IgD-negative memory B cell (primary cell): ENCODE measurements at regions not wholly inside any gene's neighbourhood (a gene's known extent, or its start where the extent isn't known, plus 50 kb on each side); places are given as distances from the start of the nearest gene placed in this dataset.
A peak's percentile ranks its signal among the peaks of the same experiment; 100 is the strongest.

Experiments
- H3K27ac Mint-ChIP-seq, 3 donors: one replicate each; pipeline ENCODE4 v1.8.0; 2020 to 2022; ENCODE audit warnings: mild to moderate bottlenecking in 3 of 3, mixed read lengths in 3 of 3, moderate library complexity in 1 of 3
- H3K27me3 Mint-ChIP-seq: one replicate; pipeline ENCODE4 v1.8.0; 2021; ENCODE audit warnings: mixed read lengths
- H3K36me3 Mint-ChIP-seq: one replicate; pipeline ENCODE4 v1.8.0; 2020; ENCODE audit warnings: mild to moderate bottlenecking, mixed read lengths
- H3K4me1 Mint-ChIP-seq, 3 donors: one replicate each; pipeline ENCODE4 v1.8.0; 2020 to 2022; ENCODE audit warnings: mixed read lengths in 3 of 3, mild to moderate bottlenecking in 1 of 3
- H3K4me3 Mint-ChIP-seq, 4 donors: one replicate each; pipeline ENCODE4 v1.8.0; 2020 to 2022; ENCODE audit warnings: mild to moderate bottlenecking in 4 of 4, mixed read lengths in 4 of 4, moderate library complexity in 3 of 4
- H3K9me3 Mint-ChIP-seq, 3 donors: one replicate each; pipeline ENCODE4 v1.8.0; 2020 to 2021; ENCODE audit warnings: mixed read lengths in 3 of 3, mild to moderate bottlenecking in 1 of 3

DNA sequence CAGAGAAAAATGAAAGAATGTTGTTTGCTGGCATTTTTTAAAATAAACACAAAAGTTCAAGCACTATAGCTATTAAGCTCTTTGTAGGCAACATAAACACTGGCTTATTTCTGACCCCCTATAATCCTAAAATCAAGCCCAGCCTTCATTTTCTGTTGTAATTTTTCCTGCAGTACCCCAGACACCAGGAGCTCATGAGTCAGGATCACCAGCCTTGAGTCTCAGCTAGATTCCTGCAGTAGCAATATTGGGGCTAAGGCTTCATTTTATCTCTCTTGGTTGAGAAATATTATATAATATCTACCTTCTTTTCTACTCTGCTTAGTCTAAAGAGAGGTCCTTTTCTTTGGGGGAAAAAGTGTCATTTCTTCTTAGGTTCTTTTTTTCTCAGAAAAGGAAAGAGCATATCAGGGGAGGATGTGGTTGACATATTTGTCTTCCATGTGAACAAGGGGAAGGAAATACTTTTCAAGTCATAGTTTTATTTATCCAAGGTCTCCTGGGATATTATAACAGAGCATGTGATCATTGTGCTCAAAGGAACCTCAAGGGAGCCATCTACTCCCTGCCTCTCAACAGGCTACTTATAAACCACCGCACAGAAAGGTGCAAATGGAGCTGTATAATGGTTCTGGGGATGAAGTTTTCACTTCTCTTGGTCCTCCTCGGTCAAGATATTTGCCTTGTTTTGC is 678.3 kb upstream of the NR3C2 start:
- Mint-ChIP-seq H3K27ac (no peak overlapping the region), H3K4me3 (no peak overlapping the region), H3K9me3 (peaks cover 0 to 7% (median 0%) of the 10 kb centered on the region in 3 donors), H3K4me1 (no peaks in the 10 kb centered on the region), H3K27me3 (peaks cover 1% of the 10 kb centered on the region), H3K36me3 (no peaks in the 10 kb centered on the region)

DNA sequence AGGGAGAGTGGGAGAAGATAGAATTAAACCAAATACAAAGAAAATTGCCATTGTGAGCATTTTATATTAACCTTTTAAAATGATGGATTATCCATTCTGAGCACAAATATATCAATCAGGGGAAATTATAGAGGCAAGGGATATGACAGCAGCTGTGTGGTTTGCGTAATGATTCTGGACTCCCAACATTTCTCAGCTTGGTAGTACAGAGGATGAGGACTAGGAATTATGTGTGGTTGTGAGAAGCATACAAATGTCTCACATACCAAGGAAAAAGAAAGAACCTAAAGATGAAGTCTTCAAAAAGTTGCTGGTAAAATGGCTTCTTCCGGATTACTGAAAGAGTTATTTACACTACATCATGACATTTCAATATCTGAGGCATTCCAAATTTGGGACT is 674.6 kb upstream of the NR3C2 start:
- peaks cover 0 to 6% (median 2%) of the 10 kb centered on the region in 3 donors for H3K9me3 Mint-ChIP-seq
- H3K4me3 Mint-ChIP-seq: no peak overlapping the region
- H3K4me1 Mint-ChIP-seq: no peaks in the 10 kb centered on the region
- no peak overlapping the region for H3K27ac Mint-ChIP-seq
- no peaks in the 10 kb centered on the region for H3K27me3 Mint-ChIP-seq
- no peaks in the 10 kb centered on the region for H3K36me3 Mint-ChIP-seq

DNA sequence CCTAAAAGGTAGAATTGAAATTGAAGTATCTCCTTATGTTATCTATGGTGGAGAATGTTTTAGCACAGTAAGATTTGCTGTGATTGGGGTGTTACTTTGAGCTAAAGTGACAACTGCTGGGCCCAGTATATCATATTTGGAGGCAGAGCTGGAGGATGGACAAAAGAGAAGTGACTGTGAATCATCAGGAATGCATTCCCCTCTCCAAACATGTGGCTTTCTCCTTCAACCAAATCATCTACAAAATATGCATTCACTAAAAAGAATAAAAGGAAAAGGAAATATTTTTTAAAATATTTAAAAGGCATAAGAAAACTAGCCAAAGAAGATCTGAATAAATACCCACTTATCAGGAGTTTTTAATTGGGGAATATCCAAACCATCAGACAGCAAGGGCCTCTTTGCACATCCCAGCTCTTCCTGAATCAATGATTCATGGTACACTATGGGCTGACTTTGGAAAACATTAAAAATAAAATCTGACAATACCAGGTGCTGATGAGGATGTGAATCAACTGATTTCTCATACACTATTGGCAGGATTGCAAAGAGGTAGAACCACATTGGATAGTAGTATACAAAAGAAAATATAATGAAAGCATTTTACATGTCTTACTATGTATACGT is 671.7 kb upstream of the NR3C2 start:
- Mint-ChIP-seq H3K4me3 (no peak overlapping the region), H3K9me3 (peaks cover 0 to 2% (median 0%) of the 10 kb centered on the region in 3 donors), H3K27me3 (no peaks in the 10 kb centered on the region), H3K4me1 (no peaks in the 10 kb centered on the region), H3K36me3 (no peaks in the 10 kb centered on the region), H3K27ac (no peak overlapping the region)

DNA sequence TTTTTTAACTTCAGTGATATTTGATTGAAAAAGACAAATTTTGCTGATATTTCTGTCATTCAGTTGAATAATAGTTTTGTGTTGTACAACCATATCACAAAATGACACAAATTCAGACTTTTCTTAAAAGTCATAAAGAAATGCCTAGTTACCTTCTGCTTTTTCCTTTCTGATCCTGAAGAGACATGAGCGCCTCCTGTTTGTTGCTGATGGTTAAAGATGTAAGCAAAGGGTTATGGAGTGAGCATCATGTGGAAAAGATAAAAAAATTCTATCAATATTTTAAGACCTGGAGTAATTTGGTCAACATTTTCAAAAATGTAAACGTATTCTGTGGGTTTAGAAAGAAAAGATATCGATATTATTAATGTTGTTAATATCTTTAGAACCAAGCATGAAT is 669.9 kb upstream of the NR3C2 start:
- Mint-ChIP-seq H3K9me3 (peaks cover 0 to 2% (median 0%) of the 10 kb centered on the region in 3 donors), H3K4me1 (no peaks in the 10 kb centered on the region), H3K36me3 (no peaks in the 10 kb centered on the region), H3K4me3 (no peak overlapping the region), H3K27me3 (no peaks in the 10 kb centered on the region), H3K27ac (no peak overlapping the region)

DNA sequence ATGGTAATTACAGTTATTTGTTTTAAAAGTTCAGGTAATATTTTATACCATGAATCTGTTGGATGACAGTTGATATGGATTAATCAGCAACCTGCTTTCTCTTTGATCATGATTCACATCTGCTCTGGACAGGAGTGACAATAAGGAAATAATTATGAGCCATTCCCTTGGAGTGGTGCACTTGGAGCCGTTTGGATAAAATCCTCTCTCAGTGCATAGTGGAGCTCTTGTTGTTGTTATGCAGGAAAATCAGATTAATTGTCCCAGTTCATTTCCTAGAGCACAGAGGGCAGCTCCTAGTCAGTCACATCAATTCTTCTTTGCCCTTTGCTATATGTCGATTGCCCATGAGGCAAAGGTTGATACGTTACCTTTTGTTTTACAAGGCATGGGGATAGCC is 668.3 kb upstream of the NR3C2 start:
- Mint-ChIP-seq H3K27ac (no peak overlapping the region), H3K9me3 (peaks cover 0 to 2% (median 0%) of the 10 kb centered on the region in 3 donors), H3K4me1 (no peaks in the 10 kb centered on the region), H3K27me3 (no peaks in the 10 kb centered on the region), H3K36me3 (no peaks in the 10 kb centered on the region), H3K4me3 (no peak overlapping the region)

DNA sequence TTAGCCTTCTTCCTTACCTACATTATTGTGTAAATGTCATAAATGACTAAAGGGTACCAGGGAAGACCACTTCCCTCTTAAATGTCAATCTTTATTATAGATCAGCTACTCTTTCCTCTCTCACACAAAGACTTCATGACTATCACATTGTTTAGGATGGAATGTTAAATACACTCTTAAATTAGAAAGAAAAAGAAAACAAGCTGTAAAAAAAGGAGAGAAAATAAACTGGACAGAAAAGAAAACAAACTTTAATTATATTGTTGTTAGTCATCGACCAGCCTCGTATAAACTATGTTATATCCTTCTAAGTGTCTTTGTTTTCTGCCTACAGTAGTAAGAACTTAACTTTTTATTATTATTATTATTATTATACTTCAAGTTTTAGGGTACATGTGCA is 666.4 kb upstream of the NR3C2 start:
- H3K4me3 Mint-ChIP-seq: no peak overlapping the region
- H3K27me3 Mint-ChIP-seq: no peaks in the 10 kb centered on the region
- no peaks in the 10 kb centered on the region for H3K4me1 Mint-ChIP-seq
- H3K27ac Mint-ChIP-seq: no peak overlapping the region
- no peaks in the 10 kb centered on the region for H3K9me3 Mint-ChIP-seq
- H3K36me3 Mint-ChIP-seq: no peaks in the 10 kb centered on the region

DNA sequence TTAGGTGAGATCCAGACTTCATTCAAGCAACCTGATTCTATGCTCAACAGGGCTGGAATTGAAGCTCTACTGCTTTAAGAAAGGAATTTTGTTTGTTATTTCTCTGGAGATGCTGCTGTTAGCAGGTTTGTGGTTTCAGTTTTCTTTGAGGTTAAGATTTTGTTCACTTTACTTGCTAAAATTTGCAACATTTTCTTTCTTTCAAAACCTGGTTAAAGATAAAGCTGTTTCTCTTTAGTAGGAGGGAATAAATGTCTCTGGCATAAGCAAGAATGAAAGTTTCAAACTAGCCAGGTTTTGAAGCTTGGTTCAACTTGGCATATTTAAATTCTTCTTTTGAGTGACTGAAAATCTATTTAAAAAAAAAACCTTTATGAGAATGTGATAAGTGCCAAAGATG is 660.6 kb upstream of the NR3C2 start:
- H3K27ac Mint-ChIP-seq: no peak overlapping the region
- no peaks in the 10 kb centered on the region for H3K36me3 Mint-ChIP-seq
- H3K27me3 Mint-ChIP-seq: no peaks in the 10 kb centered on the region
- H3K4me3 Mint-ChIP-seq: no peak overlapping the region
- no peaks in the 10 kb centered on the region for H3K4me1 Mint-ChIP-seq
- H3K9me3 Mint-ChIP-seq: peaks cover 0 to 7% (median 0%) of the 10 kb centered on the region in 3 donors

DNA sequence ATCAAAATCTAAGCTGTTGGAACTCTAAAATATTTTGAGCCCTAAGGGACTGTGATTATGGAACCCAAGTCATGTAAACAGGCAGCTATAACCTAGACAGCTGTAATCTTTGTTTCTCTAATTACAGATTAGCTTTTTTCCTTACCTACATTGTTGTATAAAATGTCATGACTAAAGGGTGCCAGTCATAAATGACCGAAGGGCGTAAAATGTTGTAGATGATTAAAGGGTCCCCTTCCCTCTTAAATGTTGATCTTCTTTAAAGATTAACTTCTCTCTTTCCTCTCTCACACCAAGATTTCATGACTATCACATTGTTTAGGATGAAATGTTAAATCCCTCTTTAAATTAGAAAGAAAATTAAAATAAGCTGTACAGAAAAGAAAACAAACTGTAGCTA is 659.4 kb upstream of the NR3C2 start:
- Mint-ChIP-seq H3K4me1 (no peaks in the 10 kb centered on the region), H3K36me3 (no peaks in the 10 kb centered on the region), H3K27ac (no peak overlapping the region), H3K4me3 (no peak overlapping the region), H3K9me3 (peaks cover 0 to 7% (median 4%) of the 10 kb centered on the region in 3 donors), H3K27me3 (no peaks in the 10 kb centered on the region)

DNA sequence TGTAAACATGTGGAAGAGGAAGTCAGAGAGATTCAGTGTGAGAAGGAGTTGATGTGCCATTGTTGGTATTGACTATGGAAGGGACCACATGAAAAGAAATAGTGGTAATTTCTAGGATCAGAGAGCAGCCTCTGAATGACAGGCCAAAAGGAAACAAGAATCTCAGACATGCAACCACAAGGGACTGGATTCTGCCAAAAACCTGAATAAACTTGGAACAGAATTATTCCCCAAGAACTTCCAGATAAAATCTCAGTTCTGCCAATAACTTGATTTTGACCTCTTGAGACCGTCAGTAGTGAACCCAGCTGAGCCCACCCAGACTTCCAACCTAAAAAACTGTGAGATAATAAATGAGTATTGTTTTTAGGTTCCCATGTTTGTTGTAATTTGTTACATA is 653.6 kb upstream of the NR3C2 start:
- no peak overlapping the region for H3K27ac Mint-ChIP-seq

DNA sequence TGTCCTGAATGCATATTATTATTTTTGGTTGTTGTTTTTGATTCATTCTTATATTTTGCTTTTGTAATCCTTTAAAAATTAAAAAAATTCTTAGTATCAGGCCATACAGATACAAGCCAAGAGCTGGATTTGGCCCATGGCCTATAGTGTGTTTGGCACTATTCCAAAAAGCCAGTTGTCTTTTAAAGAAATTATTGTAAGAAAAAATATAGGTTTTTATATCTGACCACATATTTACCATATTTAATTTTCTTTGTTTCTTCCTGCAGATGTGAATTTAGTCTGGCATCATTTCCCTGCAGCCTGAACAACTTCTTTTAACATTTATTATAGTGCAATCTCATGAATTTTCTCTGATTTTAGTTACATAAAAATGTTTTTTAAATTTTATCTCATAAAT is 652.8 kb upstream of the NR3C2 start:
- H3K27ac Mint-ChIP-seq: no peak overlapping the region
- peaks cover 9 to 16% (median 11%) of the 10 kb centered on the region in 3 donors for H3K9me3 Mint-ChIP-seq
- H3K27me3 Mint-ChIP-seq: no peaks in the 10 kb centered on the region
- no peak overlapping the region for H3K4me3 Mint-ChIP-seq
- peaks cover 2% of the 10 kb centered on the region for H3K36me3 Mint-ChIP-seq
- no peaks in the 10 kb centered on the region for H3K4me1 Mint-ChIP-seq

More for the DNA sequence above, 653.6 kb upstream of the NR3C2 start:
- no peaks in the 10 kb centered on the region for H3K4me1 Mint-ChIP-seq
- peaks cover 2% of the 10 kb centered on the region for H3K36me3 Mint-ChIP-seq
- no peak overlapping the region for H3K4me3 Mint-ChIP-seq
- H3K27me3 Mint-ChIP-seq: no peaks in the 10 kb centered on the region
- peaks cover 8 to 14% (median 11%) of the 10 kb centered on the region in 3 donors for H3K9me3 Mint-ChIP-seq

DNA sequence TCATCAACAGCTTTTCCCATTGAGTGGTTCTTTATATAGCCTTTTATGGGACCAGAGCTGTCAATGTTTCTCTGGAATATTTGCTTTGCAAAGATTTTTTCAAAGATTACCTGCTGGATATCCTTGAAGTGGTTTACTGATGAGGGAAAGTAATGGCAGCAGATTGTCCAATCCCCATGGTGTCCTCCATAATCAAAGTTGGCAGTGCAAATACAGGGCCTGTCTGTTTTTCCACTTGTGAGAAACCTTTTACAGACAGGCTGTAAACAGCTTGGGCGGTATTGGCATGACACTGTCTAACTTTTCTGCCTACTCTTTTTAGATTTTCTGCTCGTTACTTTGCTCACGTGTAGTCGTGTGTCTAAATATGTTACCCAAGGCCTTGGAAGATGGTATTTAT is 641.9 kb upstream of the NR3C2 start:
- H3K4me1 Mint-ChIP-seq: no peaks in the 10 kb centered on the region
- no peaks in the 10 kb centered on the region for H3K36me3 Mint-ChIP-seq
- H3K27me3 Mint-ChIP-seq: no peaks in the 10 kb centered on the region
- H3K27ac Mint-ChIP-seq: no peak overlapping the region
- H3K4me3 Mint-ChIP-seq: no peak overlapping the region
- peaks cover 2 to 7% (median 3%) of the 10 kb centered on the region in 3 donors for H3K9me3 Mint-ChIP-seq

DNA sequence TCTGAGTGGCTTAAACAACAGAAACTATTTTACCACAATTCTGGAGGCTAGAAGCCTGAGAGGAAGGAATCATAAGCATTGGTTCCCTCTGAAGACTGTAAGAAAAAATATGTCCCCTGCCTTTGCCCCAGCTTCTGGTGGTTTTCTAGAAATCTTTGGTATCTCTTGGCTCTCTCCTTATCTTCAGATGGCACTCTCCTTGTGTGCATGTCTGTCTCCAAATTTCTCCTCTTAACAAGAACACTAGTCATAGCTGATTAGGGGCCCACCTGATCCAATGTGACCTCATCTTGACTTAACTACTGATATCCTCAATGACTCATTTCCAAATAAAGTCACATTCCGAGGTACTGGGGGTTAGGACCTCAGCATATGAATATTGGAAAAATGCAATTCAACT is 635.0 kb upstream of the NR3C2 start:
- H3K27ac Mint-ChIP-seq: no peak overlapping the region
- H3K4me3 Mint-ChIP-seq: no peak overlapping the region
- H3K9me3 Mint-ChIP-seq: peaks cover 2 to 3% (median 3%) of the 10 kb centered on the region in 3 donors
- peaks cover 0 to 2% (median 0%) of the 10 kb centered on the region in 3 donors for H3K4me1 Mint-ChIP-seq
- H3K36me3 Mint-ChIP-seq: no peaks in the 10 kb centered on the region
- H3K27me3 Mint-ChIP-seq: no peaks in the 10 kb centered on the region

DNA sequence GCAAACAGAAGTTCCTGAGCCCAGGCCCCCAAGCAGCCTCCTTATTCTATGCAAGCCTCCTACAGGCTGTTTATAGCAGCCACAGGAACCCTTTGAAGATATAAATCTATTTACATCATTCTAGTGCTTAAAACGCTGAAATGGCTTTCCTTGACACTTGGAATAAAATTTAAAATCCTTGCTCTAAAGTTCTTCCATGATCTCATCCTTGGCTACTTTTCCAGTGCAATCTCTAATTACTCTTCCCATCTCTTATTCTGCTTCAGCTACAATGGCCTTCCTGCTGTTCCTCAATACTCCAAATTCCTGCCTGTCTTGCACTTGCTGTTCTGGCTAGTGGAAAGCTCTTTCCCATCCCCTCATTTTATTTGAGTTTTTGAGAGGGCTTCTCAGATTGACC is 634.2 kb upstream of the NR3C2 start:
- Mint-ChIP-seq H3K27me3 (no peaks in the 10 kb centered on the region), H3K4me3 (no peak overlapping the region), H3K9me3 (peaks cover 2 to 3% (median 3%) of the 10 kb centered on the region in 3 donors), H3K27ac (no peak overlapping the region), H3K4me1 (peaks cover 0 to 2% (median 0%) of the 10 kb centered on the region in 3 donors), H3K36me3 (no peaks in the 10 kb centered on the region)

DNA sequence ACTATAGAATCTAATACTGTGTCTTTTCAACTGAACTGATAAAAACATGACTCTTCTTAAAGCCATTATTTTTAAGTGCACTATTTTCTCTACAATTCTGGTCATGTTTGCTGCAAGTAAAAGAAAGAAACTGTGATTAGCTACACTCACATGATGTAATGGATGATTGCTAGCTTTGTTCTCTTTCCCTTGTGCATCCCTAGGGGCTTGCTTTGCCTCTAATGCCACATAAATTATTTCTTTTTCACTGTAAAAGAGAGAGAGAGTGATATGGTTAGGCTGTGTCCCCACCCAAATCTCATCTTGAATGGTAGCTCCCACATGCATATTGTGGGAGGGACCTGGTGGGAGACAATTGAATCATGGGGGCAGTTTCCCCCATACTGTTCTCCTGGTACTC is 630.2 kb upstream of the NR3C2 start:
- peaks cover 0 to 4% (median 3%) of the 10 kb centered on the region in 3 donors for H3K9me3 Mint-ChIP-seq
- H3K4me1 Mint-ChIP-seq: peaks cover 0 to 2% (median 0%) of the 10 kb centered on the region in 3 donors
- H3K4me3 Mint-ChIP-seq: no peak overlapping the region
- H3K27ac Mint-ChIP-seq: peak overlapping the region in 1 of 3 donors; percentile 3
- H3K27me3 Mint-ChIP-seq: no peaks in the 10 kb centered on the region
- H3K36me3 Mint-ChIP-seq: no peaks in the 10 kb centered on the region

DNA sequence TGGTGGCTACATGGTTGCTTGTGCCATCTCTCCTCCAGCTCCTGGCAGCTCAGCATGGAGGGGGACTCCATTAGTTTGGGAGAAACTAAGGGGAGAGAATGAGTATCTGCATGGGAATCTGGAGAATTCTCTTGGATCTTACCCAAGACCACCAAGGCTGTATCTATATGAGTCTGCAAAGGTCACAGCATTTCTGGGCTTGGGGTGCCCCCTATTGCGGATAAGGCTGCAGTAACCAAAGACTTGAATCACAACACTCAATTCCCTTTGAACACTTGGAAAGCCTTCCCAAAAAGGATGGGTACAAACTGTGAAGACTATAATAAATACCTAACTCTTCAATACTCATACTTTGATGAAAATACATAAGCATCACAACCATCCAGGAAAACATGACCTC is 623.5 kb upstream of the NR3C2 start:
- no peaks in the 10 kb centered on the region for H3K36me3 Mint-ChIP-seq
- no peak overlapping the region for H3K27ac Mint-ChIP-seq
- H3K4me3 Mint-ChIP-seq: no peak overlapping the region
- peaks cover 0 to 1% (median 0%) of the 10 kb centered on the region in 3 donors for H3K4me1 Mint-ChIP-seq
- H3K27me3 Mint-ChIP-seq: no peaks in the 10 kb centered on the region
- H3K9me3 Mint-ChIP-seq: peaks cover 0 to 4% (median 0%) of the 10 kb centered on the region in 3 donors

DNA sequence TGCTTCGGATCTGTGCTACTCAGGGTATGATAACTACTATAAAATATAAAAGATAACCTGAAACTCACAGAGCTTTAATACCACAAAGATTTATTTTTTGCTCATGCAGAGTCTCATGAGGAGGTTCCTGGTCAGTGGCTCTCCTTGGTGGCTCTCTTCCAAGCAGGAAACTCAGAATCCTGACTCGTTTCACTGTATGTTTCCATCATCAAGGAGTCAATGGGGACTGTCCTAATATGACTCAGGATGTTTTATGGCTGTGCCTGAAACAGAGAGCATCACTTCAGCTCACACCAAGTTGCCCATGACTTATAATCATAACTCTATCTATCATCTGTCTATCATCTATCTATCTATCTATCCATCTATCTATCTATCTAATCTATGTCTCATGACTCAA is 620.8 kb upstream of the NR3C2 start:
- Mint-ChIP-seq H3K9me3 (peaks cover 0 to 3% (median 0%) of the 10 kb centered on the region in 3 donors), H3K27me3 (no peaks in the 10 kb centered on the region), H3K4me1 (peaks cover 0 to 1% (median 0%) of the 10 kb centered on the region in 3 donors), H3K27ac (no peak overlapping the region), H3K4me3 (no peak overlapping the region), H3K36me3 (no peaks in the 10 kb centered on the region)
